ENCODE measurements at regions not wholly inside any gene's neighbourhood (a gene's known extent, or its start where the extent isn't known, plus 50 kb on each side); places are given as distances from the start of the nearest gene placed in this dataset.

DNA sequence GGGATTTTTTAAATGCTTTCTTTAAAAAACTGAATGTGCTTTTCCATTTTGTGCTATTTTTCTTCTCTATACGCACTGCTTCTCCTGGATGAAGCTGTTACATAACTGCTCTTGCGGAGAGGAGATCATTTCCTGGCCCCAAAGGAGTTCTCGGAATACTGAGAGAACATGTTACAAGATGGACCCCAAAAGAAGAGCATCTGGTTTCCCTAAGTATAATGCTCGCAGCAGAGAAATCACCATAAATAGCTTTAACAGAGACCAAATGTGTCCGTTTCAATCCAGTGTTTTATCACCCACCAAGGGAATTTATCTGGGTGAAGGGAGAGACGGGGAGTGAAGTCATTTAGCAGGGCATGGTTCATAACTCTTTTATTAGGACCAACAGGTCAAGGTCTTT is 80.1 kb downstream of the RBM43 start:
- Histone ChIP-seq H3K27me3 (peaks cover 0 to 26% (median 3%) of the 10 kb centered on the region in 7 donors), H3K4me3 (no peak overlapping the region), H3K36me3 (no peaks in the 10 kb centered on the region), H3K4me1 (no peaks in the 10 kb centered on the region), H3K9me3 (no peaks in the 10 kb centered on the region), H3K27ac (no peak overlapping the region)
- DNase-seq, result no peak
- no peak for TF ChIP-seq CTCF (IDR thresholded peaks at IDR 0.05)
- ATAC-seq, result no peak
- 65 to 75% methylated on average over 6 of the region's 6 CpGs for WGBS, 2 donors
- intact Hi-C loops (cut with DNase I), result no loop called here

- Histone ChIP-seq H3K4me3 (no peak overlapping the region), H3K27ac (no peak overlapping the region), H3K4me1 (no peaks in the 10 kb centered on the region), H3K9me3 (no peaks in the 10 kb centered on the region), H3K36me3 (no peaks in the 10 kb centered on the region), H3K27me3 (peaks cover 0 to 30% (median 3%) of the 10 kb centered on the region in 7 donors)
- no peak for DNase-seq
- WGBS, 2 donors, result 85 to 88% methylated on average over 3 of the region's 3 CpGs
- ATAC-seq, result no peak
- intact Hi-C loops (cut with DNase I), result no loop called here
- TF ChIP-seq CTCF (IDR thresholded peaks at IDR 0.05), result no peak
Measured at GRCh38 chr2:151180123-151180522, 81.5 kb downstream of the RBM43 start.

DNA sequence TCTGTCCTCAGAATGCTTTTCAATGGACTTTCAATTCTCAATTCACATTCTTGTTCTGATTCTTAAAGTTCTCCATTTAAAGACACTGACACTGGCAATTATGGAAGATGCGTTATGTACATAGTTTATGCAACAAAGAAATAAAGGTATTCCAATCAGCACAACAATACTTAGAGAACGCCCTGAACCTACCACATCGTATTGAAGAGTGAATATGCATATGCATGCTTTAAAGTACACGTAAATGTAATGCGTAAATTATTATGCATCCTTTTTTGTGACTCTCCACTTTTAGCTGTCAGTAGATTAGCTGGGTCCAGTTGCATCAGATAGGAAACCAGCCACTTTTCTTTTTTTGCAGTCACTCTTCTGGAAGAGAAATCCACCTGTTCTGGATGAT is 83.5 kb downstream of the RBM43 start:
- ATAC-seq, result no peak
- Histone ChIP-seq H3K4me3 (no peak overlapping the region), H3K9me3 (no peaks in the 10 kb centered on the region), H3K27me3 (peaks cover 0 to 40% (median 3%) of the 10 kb centered on the region in 7 donors), H3K4me1 (no peaks in the 10 kb centered on the region), H3K36me3 (no peaks in the 10 kb centered on the region), H3K27ac (no peak overlapping the region)
- DNase-seq, result no peak
- intact Hi-C loops (cut with DNase I), result no loop called here
- TF ChIP-seq CTCF (IDR thresholded peaks at IDR 0.05), result no peak
- 74 to 75% methylated on average over 5 of the region's 5 CpGs for WGBS, 2 donors

- H3K4me1 ChIP-seq, result no peaks in the 10 kb centered on the region
- no peaks in the 10 kb centered on the region for H3K36me3 ChIP-seq
- no peak overlapping the region for H3K4me3 ChIP-seq
- intact Hi-C loops (cut with DNase I), result no loop called here
- peaks cover 0 to 40% (median 3%) of the 10 kb centered on the region in 7 donors for H3K27me3 ChIP-seq
- no peak for ATAC-seq
- H3K9me3 ChIP-seq, result no peaks in the 10 kb centered on the region
- H3K27ac ChIP-seq, result no peak overlapping the region
- 92 to 93% methylated on average over 4 of the region's 4 CpGs for WGBS, 2 donors
- TF ChIP-seq CTCF (IDR thresholded peaks at IDR 0.05), result no peak
- no peak for DNase-seq
Measured at GRCh38 chr2:151177756-151178155, 83.9 kb downstream of the RBM43 start.

DNA sequence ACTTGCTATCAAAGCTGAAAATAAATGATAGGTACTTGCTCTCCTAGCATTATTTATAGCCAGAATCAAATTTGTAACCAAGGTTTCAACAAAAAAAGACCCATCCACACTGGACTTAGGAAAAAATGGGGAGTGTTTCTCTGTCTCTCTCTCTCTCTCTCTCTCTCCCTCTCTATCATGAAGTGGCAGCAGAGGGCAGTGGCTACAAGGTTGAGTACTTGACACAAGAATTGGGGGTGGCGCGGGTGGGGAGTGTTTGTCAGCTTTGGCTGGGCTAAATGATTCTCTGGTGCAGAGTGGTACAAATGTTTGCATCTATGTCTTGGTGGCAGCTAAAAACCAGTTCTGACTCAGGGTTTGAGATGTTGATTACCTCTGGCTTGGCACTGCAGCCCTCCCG is 85.0 kb downstream of the RBM43 start:
- no peak for ATAC-seq
- Histone ChIP-seq H3K36me3 (no peaks in the 10 kb centered on the region), H3K4me1 (no peaks in the 10 kb centered on the region), H3K27me3 (peaks cover 0 to 38% (median 3%) of the 10 kb centered on the region in 7 donors), H3K9me3 (no peaks in the 10 kb centered on the region), H3K27ac (no peak overlapping the region), H3K4me3 (no peak overlapping the region)
- TF ChIP-seq CTCF (IDR thresholded peaks at IDR 0.05), result no peak
- DNase-seq, result no peak
- WGBS, 2 donors, result 73% methylated on average over 3 of the region's 3 CpGs
- intact Hi-C loops (cut with DNase I), result no loop called here

Data from heart right ventricle (tissue), 16 donors.